NCI-H1694 (cell line): ENCODE measurements at regions not wholly inside any gene's neighbourhood (a gene's known extent, or its start where the extent isn't known, plus 50 kb on each side); places are given as distances from the start of the nearest gene placed in this dataset.
"Not testable (repeated sequence)": the region's sequence is repeated elsewhere in the genome, so short reads cannot be mapped to it uniquely, and the experiment has no call there.

Source experiments
- DNase-seq: peaks from one replicate; lab custom pipeline; 2025; lab: John Stamatoyannopoulos, UW

GRCh38 chr2:16750175-16750924, 84.7 kb upstream of the CYRIA start:
- DNase-seq = no peak

GRCh38 chr2:16748511-16749266, 83.1 kb upstream of the CYRIA start:
- DNase-seq = not testable (repeated sequence)

- no peak for DNase-seq
These were observed 82.1 kb upstream of the CYRIA start for GRCh38 chr2:16747689-16748088.

- DNase-seq = no peak
These were observed 81.6 kb upstream of the CYRIA start for GRCh38 chr2:16747257-16747656.

- DNase-seq = no peak
These were observed 81.2 kb upstream of the CYRIA start for GRCh38 chr2:16746833-16747232.

- no peak for DNase-seq
These were observed 80.7 kb upstream of the CYRIA start for GRCh38 chr2:16746329-16746728.

GRCh38 chr2:16745466-16745865, 79.8 kb upstream of the CYRIA start:
- DNase-seq = no peak

GRCh38 chr2:16744521-16744920, 78.9 kb upstream of the CYRIA start:
- DNase-seq = no peak

- DNase-seq = no peak
These were observed 76.4 kb upstream of the CYRIA start for GRCh38 chr2:16742026-16742425.

- no peak for DNase-seq
These were observed 75.9 kb upstream of the CYRIA start for GRCh38 chr2:16741498-16741897.

GRCh38 chr2:16739778-16740581, 74.3 kb upstream of the CYRIA start:
- no peak for DNase-seq

GRCh38 chr2:16738361-16739225, 73.0 kb upstream of the CYRIA start:
- no peak for DNase-seq

GRCh38 chr2:16737812-16738211, 72.2 kb upstream of the CYRIA start:
- no peak for DNase-seq

- DNase-seq = no peak
These were observed 71.0 kb upstream of the CYRIA start for GRCh38 chr2:16736633-16737032.

- DNase-seq = no peak
These were observed 63.7 kb upstream of the CYRIA start for GRCh38 chr2:16729335-16729734.

GRCh38 chr2:16728351-16729136, 62.9 kb upstream of the CYRIA start:
- no peak for DNase-seq

GRCh38 chr2:16727849-16728248, 62.2 kb upstream of the CYRIA start:
- not testable (repeated sequence) for DNase-seq

GRCh38 chr2:16727256-16727655, 61.6 kb upstream of the CYRIA start:
- no peak for DNase-seq

GRCh38 chr2:16726577-16726976, 60.9 kb upstream of the CYRIA start:
- no peak for DNase-seq

GRCh38 chr2:16726147-16726546, 60.5 kb upstream of the CYRIA start:
- no peak for DNase-seq

- no peak for DNase-seq
These were observed 59.9 kb upstream of the CYRIA start for GRCh38 chr2:16725549-16725948.
